AG04449 (cell line): ENCODE measurements at regions not wholly inside any gene's neighbourhood (a gene's known extent, or its start where the extent isn't known, plus 50 kb on each side); places are given as distances from the start of the nearest gene placed in this dataset.

ENCODE experiments used
- CTCF ChIA-PET: fragments of 350-600 bp; formaldehyde crosslinking; extraction: SDS; loops from one replicate; lab custom pipeline; 2021; ENCODE audit warnings: antibody characterized with exemption; lab: Yijun Ruan, JAX
- POLR2A ChIA-PET: fragments of 400-600, 350-600 bp; formaldehyde crosslinking; extraction: SDS; loops from one replicate; lab custom pipeline; 2020; ENCODE audit warnings: antibody characterized with exemption, inconsistent platforms; lab: Yijun Ruan, JAX
- DNase-seq: peaks from one replicate; pipeline ENCODE4 v3.0.0-alpha.2; 2010; ENCODE audit warnings: low read depth, low spot score
- H3K4me3 ChIP-seq: 2 replicates; pipeline ENCODE4 v1.5.1; 2011; ENCODE audit warnings: low read depth, mild to moderate bottlenecking, control low read depth, low read length
- TF ChIP-seq, protein P1 (sequence below): IDR thresholded peaks from one replicate; pipeline ENCODE4 v1.5.1; 2011; ENCODE audit warnings: mild to moderate bottlenecking, moderate library complexity, low read length, control low read depth, inconsistent platforms; ENCODE audit not compliant: insufficient read depth; ENCODE audit errors: missing control alignments

DNA sequence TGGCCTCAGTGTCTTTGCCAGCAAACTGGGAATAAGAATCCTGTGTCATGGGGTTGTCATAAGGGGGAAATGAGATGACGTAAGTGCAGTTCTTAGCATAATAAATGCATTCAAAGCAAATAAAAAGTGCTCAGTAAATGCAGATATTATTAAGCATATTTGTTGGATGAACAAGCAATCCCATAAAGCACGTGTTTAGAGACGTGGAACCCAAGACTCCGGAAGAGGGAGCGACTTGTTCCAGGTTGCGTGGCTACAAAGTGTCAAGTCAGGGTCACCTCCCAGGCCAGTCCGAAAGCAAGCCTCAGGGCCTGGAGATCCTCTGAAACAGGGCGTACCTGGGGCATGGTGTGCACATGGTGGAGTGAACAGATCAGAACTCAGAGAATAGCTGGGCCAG is 58.0 kb upstream of the LAPTM5 start:
- H3K4me3 ChIP-seq, result no peak overlapping the region
- TF ChIP-seq, protein P1, sequence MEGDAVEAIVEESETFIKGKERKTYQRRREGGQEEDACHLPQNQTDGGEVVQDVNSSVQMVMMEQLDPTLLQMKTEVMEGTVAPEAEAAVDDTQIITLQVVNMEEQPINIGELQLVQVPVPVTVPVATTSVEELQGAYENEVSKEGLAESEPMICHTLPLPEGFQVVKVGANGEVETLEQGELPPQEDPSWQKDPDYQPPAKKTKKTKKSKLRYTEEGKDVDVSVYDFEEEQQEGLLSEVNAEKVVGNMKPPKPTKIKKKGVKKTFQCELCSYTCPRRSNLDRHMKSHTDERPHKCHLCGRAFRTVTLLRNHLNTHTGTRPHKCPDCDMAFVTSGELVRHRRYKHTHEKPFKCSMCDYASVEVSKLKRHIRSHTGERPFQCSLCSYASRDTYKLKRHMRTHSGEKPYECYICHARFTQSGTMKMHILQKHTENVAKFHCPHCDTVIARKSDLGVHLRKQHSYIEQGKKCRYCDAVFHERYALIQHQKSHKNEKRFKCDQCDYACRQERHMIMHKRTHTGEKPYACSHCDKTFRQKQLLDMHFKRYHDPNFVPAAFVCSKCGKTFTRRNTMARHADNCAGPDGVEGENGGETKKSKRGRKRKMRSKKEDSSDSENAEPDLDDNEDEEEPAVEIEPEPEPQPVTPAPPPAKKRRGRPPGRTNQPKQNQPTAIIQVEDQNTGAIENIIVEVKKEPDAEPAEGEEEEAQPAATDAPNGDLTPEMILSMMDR, result no peak
- POLR2A ChIA-PET, result no interaction called here
- DNase-seq, result no peak
- CTCF ChIA-PET, result interaction anchor here (1.3 to 29.8 kb wide), 5 partner anchors 14 to 113 kb away, joined by 3 to 1030 read pairs (median 57); partner anchors contain the start of gene SDC3

DNA sequence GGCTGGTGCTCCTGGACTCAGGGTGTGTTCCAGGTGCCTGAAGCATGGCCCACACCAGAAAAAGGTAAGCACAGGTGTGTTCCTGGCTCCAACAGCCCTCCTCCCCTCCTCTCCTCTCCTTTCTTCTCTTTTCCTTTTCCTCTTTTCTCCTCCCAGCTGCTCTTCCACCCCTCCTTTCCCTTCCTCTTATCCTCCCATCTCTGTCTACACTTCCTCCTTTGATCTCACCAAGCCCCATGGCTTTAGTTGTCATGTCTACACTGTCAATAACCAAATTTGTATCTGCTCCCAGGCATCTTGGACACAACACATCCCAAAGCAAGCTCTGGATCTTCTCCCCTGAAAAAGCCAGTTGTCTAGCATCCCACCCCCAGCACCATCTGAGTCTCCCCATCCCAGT is 56.7 kb upstream of the LAPTM5 start:
- TF ChIP-seq, protein P1, result no peak
- CTCF ChIA-PET, result interaction anchor here (1.7 to 29.8 kb wide), 4 partner anchors 12 to 115 kb away, joined by 6 to 1030 read pairs (median 302); partner anchors contain the start of gene SDC3
- no peak overlapping the region for H3K4me3 ChIP-seq
- no peak for DNase-seq
- POLR2A ChIA-PET, result interaction anchor here (0.7 kb wide), 1 partner anchor 94 kb away, joined by 3 read pairs; the partner anchor contains the start of gene SDC3

DNA sequence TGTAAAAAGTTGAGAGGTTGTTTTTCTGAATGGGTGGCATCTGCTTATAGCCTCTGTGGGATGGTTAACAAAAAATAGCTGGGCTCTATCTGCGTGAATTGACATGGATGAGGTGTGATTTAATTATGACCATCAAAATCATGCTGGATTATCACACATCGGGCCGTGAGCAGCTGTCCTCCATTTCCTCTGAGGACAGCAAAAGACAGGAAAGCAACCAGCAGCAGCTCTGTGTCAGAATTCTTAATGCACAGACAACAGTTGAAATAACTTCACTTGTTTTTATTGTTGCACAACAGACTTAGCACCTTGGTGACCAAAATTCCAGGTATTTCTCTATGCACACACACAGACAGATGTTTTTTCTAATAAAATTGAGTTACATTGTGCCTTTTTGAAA is 54.5 kb upstream of the LAPTM5 start:
- ChIA-PET CTCF (interaction anchor here (1.0 to 29.8 kb wide), 5 partner anchors 8 to 114 kb away, joined by 3 to 1030 read pairs (median 405); partner anchors contain the start of gene SDC3), POLR2A (no interaction called here)
- no peak for DNase-seq
- no peak overlapping the region for H3K4me3 ChIP-seq
- TF ChIP-seq, protein P1, result no peak

DNA sequence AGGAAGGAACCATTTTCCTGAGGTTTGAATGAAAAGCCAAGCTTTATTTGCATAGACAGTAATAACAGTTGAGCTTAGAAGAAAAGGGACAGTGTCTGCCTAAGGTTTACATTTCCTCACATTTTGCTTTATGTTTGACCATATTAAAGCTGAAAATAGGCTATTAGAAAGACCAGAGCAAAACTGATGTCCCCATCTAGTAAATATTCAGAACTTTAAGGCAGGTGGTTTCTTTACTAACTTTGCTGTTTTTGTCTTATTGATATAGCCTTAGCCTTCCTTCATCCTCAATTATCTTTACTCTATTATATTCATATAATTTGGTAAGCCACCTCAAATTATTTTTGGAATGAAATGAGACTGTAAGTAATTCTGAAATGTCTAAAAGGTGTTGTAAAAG is 53.6 kb upstream of the LAPTM5 start:
- CTCF ChIA-PET, result interaction anchor here (1.0 to 29.8 kb wide), 5 partner anchors 9 to 115 kb away, joined by 4 to 1030 read pairs (median 405); partner anchors contain the start of gene SDC3
- TF ChIP-seq, protein P1, result no peak

DNA sequence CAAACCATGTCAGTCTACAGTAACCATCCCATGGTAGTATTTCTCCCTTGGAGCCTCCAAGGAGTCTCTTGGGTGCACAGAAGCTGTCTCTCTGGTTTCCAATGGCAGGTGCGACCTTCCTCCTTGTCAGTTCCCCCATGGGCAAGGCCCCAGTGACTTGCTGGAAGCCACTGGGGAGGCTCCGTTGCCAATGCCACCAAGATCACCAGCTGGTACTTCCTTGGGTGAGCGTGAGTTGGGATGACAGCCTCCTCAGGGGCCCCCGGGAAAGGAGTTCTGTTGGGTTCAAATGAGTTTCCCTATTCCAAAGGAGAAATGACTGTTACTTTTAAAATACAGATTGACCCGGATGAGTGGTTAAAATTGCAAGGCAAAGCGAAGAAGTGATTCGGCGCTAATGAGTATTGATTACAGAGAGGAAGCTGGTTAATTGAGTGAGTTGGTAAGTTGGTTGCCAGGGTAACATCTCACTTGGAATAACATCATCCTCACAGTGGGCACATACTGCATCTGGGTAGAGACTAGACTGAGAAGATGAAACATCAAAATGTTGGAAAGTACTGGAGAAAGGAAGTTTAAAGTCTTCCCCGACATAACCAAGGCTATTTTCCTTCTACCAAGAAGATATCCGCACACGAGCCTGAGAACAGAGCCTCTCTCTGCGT is 53.0 kb upstream of the LAPTM5 start:
- DNase-seq, result no peak
- ChIA-PET POLR2A (interaction anchor here (0.9 kb wide), 1 partner anchor 13 kb away, joined by 3 read pairs; no protein-coding TSS in a partner anchor), CTCF (interaction anchor here (1.0 to 29.8 kb wide), 5 partner anchors 8 to 115 kb away, joined by 4 to 1030 read pairs (median 405); partner anchors contain the start of gene SDC3)
- TF ChIP-seq, protein P1, result no peak
- no peak overlapping the region for H3K4me3 ChIP-seq

More for the DNA sequence above, 53.6 kb upstream of the LAPTM5 start:
- H3K4me3 ChIP-seq, result no peak overlapping the region
- POLR2A ChIA-PET, result interaction anchor here (0.9 kb wide), 1 partner anchor 12 kb away, joined by 3 read pairs; no protein-coding TSS in a partner anchor
- DNase-seq, result no peak
